Hematopoietic multipotent progenitor cell treated with erythropoietin and hydrocortisone succinate and interleukin-3 and kit ligand, for 6 days (in vitro differentiated cells): ENCODE measurements at regions not wholly inside any gene's neighbourhood (a gene's known extent, or its start where the extent isn't known, plus 50 kb on each side); places are given as distances from the start of the nearest gene placed in this dataset.

Experiments
- DNase-seq: peaks from one replicate; pipeline ENCODE4 v3.0.0-alpha.2; 2015

- no peak for DNase-seq
Observed at GRCh38 chr6:19041906-19042305, 654.8 kb downstream of the RNF144B start.

- DNase-seq: no peak
Observed at GRCh38 chr6:19042420-19042819, 655.3 kb downstream of the RNF144B start.

GRCh38 chr6:19050765-19051164, 663.6 kb downstream of the RNF144B start:
- DNase-seq: no peak

GRCh38 chr6:19052219-19052618, 665.1 kb downstream of the RNF144B start:
- DNase-seq: no peak

GRCh38 chr6:19059102-19059501, 672.0 kb downstream of the RNF144B start:
- no peak for DNase-seq

- DNase-seq: no peak
Observed at GRCh38 chr6:19067165-19067564, 680.0 kb downstream of the RNF144B start.

GRCh38 chr6:19070520-19070919, 683.4 kb downstream of the RNF144B start:
- no peak for DNase-seq

- no peak for DNase-seq
Observed at GRCh38 chr6:19083801-19084200, 696.7 kb downstream of the RNF144B start.

GRCh38 chr6:19086480-19086879, 699.3 kb downstream of the RNF144B start:
- DNase-seq: no peak

GRCh38 chr6:19087296-19087695, 700.1 kb downstream of the RNF144B start:
- DNase-seq: no peak

- no peak for DNase-seq
Observed at GRCh38 chr6:19087897-19088296, 700.7 kb downstream of the RNF144B start.

- no peak for DNase-seq
Observed at GRCh38 chr6:19100752-19101151, 713.6 kb downstream of the RNF144B start.

- DNase-seq: no peak
Observed at GRCh38 chr6:19102936-19103335, 715.8 kb downstream of the RNF144B start.

GRCh38 chr6:19107468-19107867, 720.3 kb downstream of the RNF144B start:
- no peak for DNase-seq

GRCh38 chr6:19121521-19121920, 715.6 kb upstream of the ID4 start:
- DNase-seq: no peak

- no peak for DNase-seq
Observed at GRCh38 chr6:19127081-19127480, 710.1 kb upstream of the ID4 start.

GRCh38 chr6:19128701-19129100, 708.5 kb upstream of the ID4 start:
- no peak for DNase-seq

- no peak for DNase-seq
Observed at GRCh38 chr6:19135706-19136105, 701.5 kb upstream of the ID4 start.

- no peak for DNase-seq
Observed at GRCh38 chr6:19137505-19137904, 699.7 kb upstream of the ID4 start.

- no peak for DNase-seq
Observed at GRCh38 chr6:19142275-19142674, 694.9 kb upstream of the ID4 start.

GRCh38 chr6:19150307-19150706, 686.9 kb upstream of the ID4 start:
- DNase-seq: no peak

GRCh38 chr6:19153270-19153980, 683.7 kb upstream of the ID4 start:
- no peak for DNase-seq

- DNase-seq: no peak
Observed at GRCh38 chr6:19153981-19154295, 683.2 kb upstream of the ID4 start.

GRCh38 chr6:19156443-19156842, 680.7 kb upstream of the ID4 start:
- DNase-seq: no peak

GRCh38 chr6:19157486-19157885, 679.7 kb upstream of the ID4 start:
- DNase-seq: no peak

GRCh38 chr6:19158586-19158985, 678.6 kb upstream of the ID4 start:
- DNase-seq: no peak
